ENCODE measurements at regions not wholly inside any gene's neighbourhood (a gene's known extent, or its start where the extent isn't known, plus 50 kb on each side); places are given as distances from the start of the nearest gene placed in this dataset.

- Histone ChIP-seq H3F3A (ENCODE audit: insufficient read depth) (no peaks in the 10 kb centered on the region), H3K9me3 (ENCODE audit: insufficient read depth, low read length) (no peaks in the 10 kb centered on the region), H3K27ac (ENCODE audit: low read depth, low read length) (no peak overlapping the region), H4K20me1 (ENCODE audit: low read depth, low read length) (no peaks in the 10 kb centered on the region), H3K9ac (ENCODE audit: low read length) (no peak overlapping the region), H3K79me2 (ENCODE audit: insufficient read depth, low read length) (no peaks in the 10 kb centered on the region), H3K4me2 (ENCODE audit: low read depth, low read length, poor library complexity, severe bottlenecking) (no peak overlapping the region), H3K9me2 (replicated peaks; ENCODE audit: insufficient read depth, low read length) (no peaks in the 10 kb centered on the region), H3K36me3 (ENCODE audit: low read length) (no peaks in the 10 kb centered on the region), H3K4me3 (ENCODE audit: insufficient read depth, low read length, poor library complexity, severe bottlenecking) (no peak overlapping the region), H2AFZ (ENCODE audit: low read depth, low read length, severe bottlenecking) (no peak overlapping the region), H3K27me3 (ENCODE audit: low read length) (no peaks in the 10 kb centered on the region)
- TF ChIP-seq CTCF (IDR thresholded peaks at IDR 0.05; ENCODE audit: insufficient read depth, low read length, poor library complexity, severe bottlenecking) (no peak), EZH2phosphoT487 (conservative IDR thresholded peaks at IDR 0.05; ENCODE audit: low read length) (no peak)
These were observed 392.6 kb downstream of the EIPR1 start for GRCh38 chr2:2985020-2985419.

- no peaks in the 10 kb centered on the region for H3F3A ChIP-seq (ENCODE audit: insufficient read depth)
- H3K9me2 ChIP-seq (replicated peaks; ENCODE audit: insufficient read depth, low read length), result no peaks in the 10 kb centered on the region
- no peak overlapping the region for H3K4me3 ChIP-seq (ENCODE audit: insufficient read depth, low read length, poor library complexity, severe bottlenecking)
- no peak overlapping the region for H3K4me2 ChIP-seq (ENCODE audit: low read depth, low read length, poor library complexity, severe bottlenecking)
- H3K27me3 ChIP-seq (ENCODE audit: low read length), result no peaks in the 10 kb centered on the region
- no peak for TF ChIP-seq CTCF (IDR thresholded peaks at IDR 0.05; ENCODE audit: insufficient read depth, low read length, poor library complexity, severe bottlenecking)
- no peak for TF ChIP-seq EZH2phosphoT487 (conservative IDR thresholded peaks at IDR 0.05; ENCODE audit: low read length)
- H3K9ac ChIP-seq (ENCODE audit: low read length), result no peak overlapping the region
- no peaks in the 10 kb centered on the region for H3K79me2 ChIP-seq (ENCODE audit: insufficient read depth, low read length)
- H2AFZ ChIP-seq (ENCODE audit: low read depth, low read length, severe bottlenecking), result no peak overlapping the region
- no peak overlapping the region for H3K27ac ChIP-seq (ENCODE audit: low read depth, low read length)
- no peaks in the 10 kb centered on the region for H4K20me1 ChIP-seq (ENCODE audit: low read depth, low read length)
- H3K36me3 ChIP-seq (ENCODE audit: low read length), result no peaks in the 10 kb centered on the region
- H3K9me3 ChIP-seq (ENCODE audit: insufficient read depth, low read length), result no peaks in the 10 kb centered on the region
These were observed 396.6 kb downstream of the EIPR1 start for GRCh38 chr2:2981000-2981399.

- Histone ChIP-seq H3F3A (ENCODE audit: insufficient read depth) (no peaks in the 10 kb centered on the region), H3K27ac (ENCODE audit: low read depth, low read length) (no peak overlapping the region), H3K9me2 (replicated peaks; ENCODE audit: insufficient read depth, low read length) (no peaks in the 10 kb centered on the region), H4K20me1 (ENCODE audit: low read depth, low read length) (no peaks in the 10 kb centered on the region), H3K9ac (ENCODE audit: low read length) (no peak overlapping the region), H3K79me2 (ENCODE audit: insufficient read depth, low read length) (no peaks in the 10 kb centered on the region), H3K27me3 (ENCODE audit: low read length) (no peaks in the 10 kb centered on the region), H3K36me3 (ENCODE audit: low read length) (no peaks in the 10 kb centered on the region), H2AFZ (ENCODE audit: low read depth, low read length, severe bottlenecking) (no peak overlapping the region), H3K4me3 (ENCODE audit: insufficient read depth, low read length, poor library complexity, severe bottlenecking) (no peak overlapping the region), H3K4me2 (ENCODE audit: low read depth, low read length, poor library complexity, severe bottlenecking) (no peak overlapping the region), H3K9me3 (ENCODE audit: insufficient read depth, low read length) (no peaks in the 10 kb centered on the region)
- TF ChIP-seq CTCF (IDR thresholded peaks at IDR 0.05; ENCODE audit: insufficient read depth, low read length, poor library complexity, severe bottlenecking) (no peak), EZH2phosphoT487 (conservative IDR thresholded peaks at IDR 0.05; ENCODE audit: low read length) (no peak)
These were observed 402.6 kb downstream of the EIPR1 start for GRCh38 chr2:2974982-2975381.

All from SU-DHL-6 (cell line).